ENCODE measurements at regions not wholly inside any gene's neighbourhood (a gene's known extent, or its start where the extent isn't known, plus 50 kb on each side); places are given as distances from the start of the nearest gene placed in this dataset.

GRCh38 chrX:43314525-43314924 lies 341.6 kb upstream of the MAOA start:
- TF ChIP-seq CTCF (IDR thresholded peaks at IDR 0.05; ENCODE audit: low read length) (no peak), EZH2 (optimal IDR thresholded peaks at IDR 0.05; ENCODE audit: low read depth, low read length) (no peak)
